ENCODE measurements at regions not wholly inside any gene's neighbourhood (a gene's known extent, or its start where the extent isn't known, plus 50 kb on each side); places are given as distances from the start of the nearest gene placed in this dataset.

DNA sequence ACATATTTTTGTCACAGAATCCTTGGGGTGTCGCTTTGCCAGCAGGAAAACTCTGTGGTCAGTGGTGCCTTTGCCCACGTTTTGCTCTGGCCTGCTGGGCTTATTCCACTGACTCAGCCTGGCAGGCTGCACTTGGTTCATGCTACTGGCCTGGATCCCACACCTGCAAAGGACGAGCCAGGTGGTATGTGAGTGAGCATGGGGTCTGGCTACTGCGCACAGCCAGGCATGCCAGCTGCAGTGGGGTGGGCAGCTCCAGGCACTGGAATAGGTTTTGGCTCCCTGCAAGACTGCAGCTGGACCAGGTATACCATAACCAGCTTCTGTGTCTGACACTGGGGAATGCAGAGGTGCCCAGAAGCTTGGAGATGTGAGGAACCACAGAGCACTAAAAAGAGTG lies 197.9 kb upstream of the VRK2 start:
- TF ChIP-seq, protein P1, sequence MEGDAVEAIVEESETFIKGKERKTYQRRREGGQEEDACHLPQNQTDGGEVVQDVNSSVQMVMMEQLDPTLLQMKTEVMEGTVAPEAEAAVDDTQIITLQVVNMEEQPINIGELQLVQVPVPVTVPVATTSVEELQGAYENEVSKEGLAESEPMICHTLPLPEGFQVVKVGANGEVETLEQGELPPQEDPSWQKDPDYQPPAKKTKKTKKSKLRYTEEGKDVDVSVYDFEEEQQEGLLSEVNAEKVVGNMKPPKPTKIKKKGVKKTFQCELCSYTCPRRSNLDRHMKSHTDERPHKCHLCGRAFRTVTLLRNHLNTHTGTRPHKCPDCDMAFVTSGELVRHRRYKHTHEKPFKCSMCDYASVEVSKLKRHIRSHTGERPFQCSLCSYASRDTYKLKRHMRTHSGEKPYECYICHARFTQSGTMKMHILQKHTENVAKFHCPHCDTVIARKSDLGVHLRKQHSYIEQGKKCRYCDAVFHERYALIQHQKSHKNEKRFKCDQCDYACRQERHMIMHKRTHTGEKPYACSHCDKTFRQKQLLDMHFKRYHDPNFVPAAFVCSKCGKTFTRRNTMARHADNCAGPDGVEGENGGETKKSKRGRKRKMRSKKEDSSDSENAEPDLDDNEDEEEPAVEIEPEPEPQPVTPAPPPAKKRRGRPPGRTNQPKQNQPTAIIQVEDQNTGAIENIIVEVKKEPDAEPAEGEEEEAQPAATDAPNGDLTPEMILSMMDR (IDR thresholded peaks at IDR 0.05), result no peak
- TF ChIP-seq POLR2A (IDR thresholded peaks at IDR 0.05), result no peak
